ENCODE measurements at regions not wholly inside any gene's neighbourhood (a gene's known extent, or its start where the extent isn't known, plus 50 kb on each side); places are given as distances from the start of the nearest gene placed in this dataset.

DNA sequence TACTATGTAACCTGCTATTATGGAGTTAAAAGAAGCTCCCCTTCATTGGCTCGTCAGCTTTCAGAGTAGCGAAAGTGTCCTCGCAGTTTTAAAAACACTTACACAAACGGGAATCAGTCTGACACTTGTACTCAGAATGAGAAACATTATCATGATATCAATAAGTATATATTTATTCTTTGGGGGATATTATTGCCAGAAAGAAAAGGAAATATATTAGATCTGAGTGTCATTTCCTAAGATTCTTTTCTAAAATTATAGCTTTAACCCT lies 584.5 kb downstream of the ZEB2 start:
- H3K27ac ChIP-seq, result peak overlapping the region in 7 of 8 donors; percentile 53 to 87 (median 83)
- no peak overlapping the region for H3K4me3 ChIP-seq
- H3K4me1 ChIP-seq, result peaks cover 0 to 36% (median 23%) of the 10 kb centered on the region in 6 donors
- WGBS, 5 donors, result 72 to 86% (median 82%) methylated on average over 4 of the region's 4 CpGs
- H3K36me3 ChIP-seq, result no peaks in the 10 kb centered on the region
- no peaks in the 10 kb centered on the region for H3K9me3 ChIP-seq
- peaks cover 0 to 29% (median 11%) of the 10 kb centered on the region in 7 donors for H3K27me3 ChIP-seq (replicated peaks in 1 of 7)
- no peak for TF ChIP-seq POLR2A (IDR thresholded peaks at IDR 0.05)
- TF ChIP-seq, protein P1, sequence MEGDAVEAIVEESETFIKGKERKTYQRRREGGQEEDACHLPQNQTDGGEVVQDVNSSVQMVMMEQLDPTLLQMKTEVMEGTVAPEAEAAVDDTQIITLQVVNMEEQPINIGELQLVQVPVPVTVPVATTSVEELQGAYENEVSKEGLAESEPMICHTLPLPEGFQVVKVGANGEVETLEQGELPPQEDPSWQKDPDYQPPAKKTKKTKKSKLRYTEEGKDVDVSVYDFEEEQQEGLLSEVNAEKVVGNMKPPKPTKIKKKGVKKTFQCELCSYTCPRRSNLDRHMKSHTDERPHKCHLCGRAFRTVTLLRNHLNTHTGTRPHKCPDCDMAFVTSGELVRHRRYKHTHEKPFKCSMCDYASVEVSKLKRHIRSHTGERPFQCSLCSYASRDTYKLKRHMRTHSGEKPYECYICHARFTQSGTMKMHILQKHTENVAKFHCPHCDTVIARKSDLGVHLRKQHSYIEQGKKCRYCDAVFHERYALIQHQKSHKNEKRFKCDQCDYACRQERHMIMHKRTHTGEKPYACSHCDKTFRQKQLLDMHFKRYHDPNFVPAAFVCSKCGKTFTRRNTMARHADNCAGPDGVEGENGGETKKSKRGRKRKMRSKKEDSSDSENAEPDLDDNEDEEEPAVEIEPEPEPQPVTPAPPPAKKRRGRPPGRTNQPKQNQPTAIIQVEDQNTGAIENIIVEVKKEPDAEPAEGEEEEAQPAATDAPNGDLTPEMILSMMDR (IDR thresholded peaks at IDR 0.05 in 8 of 11, conservative IDR thresholded peaks at IDR 0.05 in 3 of 11), result no peak
- no peak for TF ChIP-seq POLR2AphosphoS5 (IDR thresholded peaks at IDR 0.05)
- no peak for DNase-seq
- intact Hi-C loops (cut with DNase I; ENCODE audit: low total_unique reads), result no loop called here

DNA sequence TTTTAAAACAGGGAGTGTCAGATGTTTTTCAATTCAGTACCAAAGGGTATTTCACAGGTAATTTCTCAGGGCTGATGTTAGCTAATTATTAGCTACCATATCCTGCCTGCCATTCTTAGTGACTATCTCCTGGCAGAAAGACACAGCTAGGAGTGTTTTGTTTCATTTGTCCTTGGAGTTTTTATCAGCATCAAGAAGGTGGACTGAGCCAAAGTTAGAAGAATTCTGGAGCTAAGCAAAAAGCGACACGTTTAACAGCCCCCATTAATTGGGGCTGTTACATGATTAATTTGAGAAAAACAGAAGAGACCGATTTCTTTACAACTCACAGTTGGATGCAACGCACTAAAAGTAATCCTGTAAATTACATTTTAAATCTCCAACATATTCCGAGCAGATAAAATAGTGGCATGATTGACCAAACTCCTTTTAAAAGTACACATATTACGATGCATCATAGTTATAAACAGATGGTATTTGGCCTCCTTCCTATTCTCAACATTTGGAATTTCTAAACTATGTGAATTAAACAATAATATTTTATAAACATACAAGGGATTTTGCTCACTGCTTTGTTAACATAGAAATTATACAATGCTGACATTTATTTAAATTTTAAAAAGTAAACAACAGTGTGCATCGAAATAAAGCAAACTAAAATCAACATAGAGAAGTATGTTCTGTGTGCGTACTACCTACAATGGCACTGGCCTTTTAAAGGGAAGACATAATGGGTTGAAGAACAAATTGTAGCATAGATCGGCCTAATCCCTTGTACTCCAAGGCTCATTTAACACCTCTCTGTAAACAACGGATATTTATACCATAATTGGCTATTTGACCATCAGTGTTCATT lies 585.1 kb downstream of the ZEB2 start:
- peaks cover 0 to 32% (median 23%) of the 10 kb centered on the region in 6 donors for H3K4me1 ChIP-seq
- no peaks in the 10 kb centered on the region for H3K36me3 ChIP-seq
- peak overlapping the region in 7 of 8 donors; percentile 7 to 87 (median 81) for H3K27ac ChIP-seq

DNA sequence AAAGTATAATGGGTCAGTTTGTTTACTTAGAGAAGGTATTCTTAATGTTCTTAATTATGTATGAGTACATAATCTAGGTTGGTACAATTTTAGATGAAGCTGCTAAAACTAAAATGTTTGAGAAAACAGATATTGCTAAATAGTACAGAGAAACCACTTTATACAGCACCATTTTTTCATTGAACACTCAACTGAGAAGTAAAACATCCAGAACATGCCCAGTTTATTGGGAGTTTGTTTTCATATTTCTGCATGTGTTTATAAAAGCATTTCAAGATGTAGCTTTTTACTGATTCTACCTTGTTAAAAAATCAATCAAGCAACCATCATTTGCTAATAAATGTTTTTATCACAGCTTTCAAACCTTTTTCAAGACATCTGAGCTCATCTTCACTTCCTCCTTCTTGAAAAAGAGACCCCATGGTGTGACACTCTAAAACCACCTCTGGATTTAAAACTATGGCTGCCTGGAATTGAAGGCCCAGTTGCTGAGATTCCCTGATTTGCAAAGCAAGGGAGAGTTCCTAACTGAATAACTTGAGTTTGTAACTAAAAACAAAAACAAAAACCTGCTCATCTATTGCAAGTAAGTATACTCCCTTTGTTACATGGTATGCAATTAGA lies 585.9 kb downstream of the ZEB2 start:
- TF ChIP-seq, protein P1 (IDR thresholded peaks at IDR 0.05 in 8 of 11, conservative IDR thresholded peaks at IDR 0.05 in 3 of 11), result no peak
- TF ChIP-seq POLR2AphosphoS5 (IDR thresholded peaks at IDR 0.05), result no peak
- TF ChIP-seq POLR2A (IDR thresholded peaks at IDR 0.05), result no peak
- intact Hi-C loops (cut with DNase I; ENCODE audit: low total_unique reads), result no loop called here
- peak overlapping the region in 7 of 8 donors; percentile 2 to 87 (median 22) for H3K27ac ChIP-seq
- no peak overlapping the region for H3K4me3 ChIP-seq
- no peaks in the 10 kb centered on the region for H3K36me3 ChIP-seq
- H3K4me1 ChIP-seq, result peaks cover 0 to 32% (median 23%) of the 10 kb centered on the region in 6 donors
- DNase-seq, result no peak
- H3K9me3 ChIP-seq, result no peaks in the 10 kb centered on the region
- H3K27me3 ChIP-seq (replicated peaks in 1 of 7), result peaks cover 0 to 29% (median 11%) of the 10 kb centered on the region in 7 donors

More for the DNA sequence above, 585.1 kb downstream of the ZEB2 start:
- Histone ChIP-seq H3K9me3 (no peaks in the 10 kb centered on the region), H3K27me3 (replicated peaks in 1 of 7) (peaks cover 0 to 29% (median 11%) of the 10 kb centered on the region in 7 donors), H3K4me3 (no peak overlapping the region)
- TF ChIP-seq POLR2A (IDR thresholded peaks at IDR 0.05), result no peak
- TF ChIP-seq POLR2AphosphoS5 (IDR thresholded peaks at IDR 0.05), result no peak
- TF ChIP-seq, protein P1 (IDR thresholded peaks at IDR 0.05 in 8 of 11, conservative IDR thresholded peaks at IDR 0.05 in 3 of 11), result no peak
- DNase-seq, result no peak
- 80 to 91% (median 88%) methylated on average over 10 of the region's 10 CpGs for WGBS, 5 donors
- intact Hi-C loops (cut with DNase I; ENCODE audit: low total_unique reads), result no loop called here

DNA sequence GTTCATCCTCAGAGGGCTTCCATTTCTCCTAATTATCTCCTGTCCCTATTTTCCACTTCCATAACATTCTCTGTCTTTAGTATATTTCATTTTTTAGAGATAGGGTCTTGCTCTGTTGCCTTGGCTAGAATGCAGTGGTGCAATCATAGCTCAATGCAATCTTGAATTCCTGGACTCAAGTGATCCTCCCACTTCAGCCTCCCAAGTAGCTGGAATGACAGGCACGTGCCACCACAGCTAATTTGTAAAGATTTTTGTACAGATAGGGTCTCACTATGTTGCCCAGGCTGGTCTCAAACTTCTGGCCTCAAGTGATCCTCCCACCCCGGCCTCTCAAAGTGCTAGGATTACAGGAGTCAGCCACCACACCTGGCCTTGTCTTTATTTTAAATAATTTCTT lies 589.0 kb downstream of the ZEB2 start:
- H3K27ac ChIP-seq, result peak overlapping the region in 1 of 8 donors; percentile 11
- WGBS, 5 donors, result 75 to 89% (median 86%) methylated on average over 2 of the region's 2 CpGs
- no peak overlapping the region for H3K4me3 ChIP-seq
- H3K27me3 ChIP-seq (replicated peaks in 1 of 7), result peaks cover 0 to 4% (median 0%) of the 10 kb centered on the region in 7 donors
- TF ChIP-seq, protein P1 (IDR thresholded peaks at IDR 0.05 in 8 of 11, conservative IDR thresholded peaks at IDR 0.05 in 3 of 11), result no peak
- TF ChIP-seq POLR2A (IDR thresholded peaks at IDR 0.05) (no peak), POLR2AphosphoS5 (IDR thresholded peaks at IDR 0.05) (no peak)
- DNase-seq, result no peak
- H3K9me3 ChIP-seq, result no peaks in the 10 kb centered on the region
- H3K36me3 ChIP-seq, result no peaks in the 10 kb centered on the region
- peaks cover 0 to 1% (median 0%) of the 10 kb centered on the region in 6 donors for H3K4me1 ChIP-seq
- intact Hi-C loops (cut with DNase I; ENCODE audit: low total_unique reads), result no loop called here

Measured in spleen (tissue), 11 donors.